ENCODE measurements at regions not wholly inside any gene's neighbourhood (a gene's known extent, or its start where the extent isn't known, plus 50 kb on each side); places are given as distances from the start of the nearest gene placed in this dataset.

DNA sequence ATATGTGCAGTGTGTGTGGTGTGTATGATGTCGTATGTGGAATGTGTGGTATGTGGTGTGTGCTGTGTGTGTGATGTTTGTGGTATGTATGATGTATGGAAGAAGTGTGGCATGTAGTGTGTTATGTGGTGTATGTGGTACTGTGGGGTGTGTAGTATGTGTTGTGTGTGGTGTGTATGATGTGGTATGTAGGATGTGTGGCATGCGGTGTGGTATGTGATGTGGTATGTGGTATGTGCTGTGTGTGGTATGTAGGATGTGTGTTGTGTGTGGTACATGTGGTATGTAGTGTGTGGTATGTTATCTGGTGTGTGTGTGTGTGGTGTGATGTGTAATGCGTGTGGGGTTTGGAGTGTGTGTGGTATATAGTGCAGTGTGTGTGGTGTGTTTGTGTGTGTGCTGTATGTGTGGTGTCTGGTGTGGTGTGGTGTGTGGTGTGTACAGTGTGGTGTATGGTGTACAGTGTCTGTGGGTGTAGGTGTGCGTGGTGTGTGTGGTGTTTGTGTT lies 129.6 kb downstream of the ATP6V0E2 start (continued):
- TF ChIP-seq, protein P1, sequence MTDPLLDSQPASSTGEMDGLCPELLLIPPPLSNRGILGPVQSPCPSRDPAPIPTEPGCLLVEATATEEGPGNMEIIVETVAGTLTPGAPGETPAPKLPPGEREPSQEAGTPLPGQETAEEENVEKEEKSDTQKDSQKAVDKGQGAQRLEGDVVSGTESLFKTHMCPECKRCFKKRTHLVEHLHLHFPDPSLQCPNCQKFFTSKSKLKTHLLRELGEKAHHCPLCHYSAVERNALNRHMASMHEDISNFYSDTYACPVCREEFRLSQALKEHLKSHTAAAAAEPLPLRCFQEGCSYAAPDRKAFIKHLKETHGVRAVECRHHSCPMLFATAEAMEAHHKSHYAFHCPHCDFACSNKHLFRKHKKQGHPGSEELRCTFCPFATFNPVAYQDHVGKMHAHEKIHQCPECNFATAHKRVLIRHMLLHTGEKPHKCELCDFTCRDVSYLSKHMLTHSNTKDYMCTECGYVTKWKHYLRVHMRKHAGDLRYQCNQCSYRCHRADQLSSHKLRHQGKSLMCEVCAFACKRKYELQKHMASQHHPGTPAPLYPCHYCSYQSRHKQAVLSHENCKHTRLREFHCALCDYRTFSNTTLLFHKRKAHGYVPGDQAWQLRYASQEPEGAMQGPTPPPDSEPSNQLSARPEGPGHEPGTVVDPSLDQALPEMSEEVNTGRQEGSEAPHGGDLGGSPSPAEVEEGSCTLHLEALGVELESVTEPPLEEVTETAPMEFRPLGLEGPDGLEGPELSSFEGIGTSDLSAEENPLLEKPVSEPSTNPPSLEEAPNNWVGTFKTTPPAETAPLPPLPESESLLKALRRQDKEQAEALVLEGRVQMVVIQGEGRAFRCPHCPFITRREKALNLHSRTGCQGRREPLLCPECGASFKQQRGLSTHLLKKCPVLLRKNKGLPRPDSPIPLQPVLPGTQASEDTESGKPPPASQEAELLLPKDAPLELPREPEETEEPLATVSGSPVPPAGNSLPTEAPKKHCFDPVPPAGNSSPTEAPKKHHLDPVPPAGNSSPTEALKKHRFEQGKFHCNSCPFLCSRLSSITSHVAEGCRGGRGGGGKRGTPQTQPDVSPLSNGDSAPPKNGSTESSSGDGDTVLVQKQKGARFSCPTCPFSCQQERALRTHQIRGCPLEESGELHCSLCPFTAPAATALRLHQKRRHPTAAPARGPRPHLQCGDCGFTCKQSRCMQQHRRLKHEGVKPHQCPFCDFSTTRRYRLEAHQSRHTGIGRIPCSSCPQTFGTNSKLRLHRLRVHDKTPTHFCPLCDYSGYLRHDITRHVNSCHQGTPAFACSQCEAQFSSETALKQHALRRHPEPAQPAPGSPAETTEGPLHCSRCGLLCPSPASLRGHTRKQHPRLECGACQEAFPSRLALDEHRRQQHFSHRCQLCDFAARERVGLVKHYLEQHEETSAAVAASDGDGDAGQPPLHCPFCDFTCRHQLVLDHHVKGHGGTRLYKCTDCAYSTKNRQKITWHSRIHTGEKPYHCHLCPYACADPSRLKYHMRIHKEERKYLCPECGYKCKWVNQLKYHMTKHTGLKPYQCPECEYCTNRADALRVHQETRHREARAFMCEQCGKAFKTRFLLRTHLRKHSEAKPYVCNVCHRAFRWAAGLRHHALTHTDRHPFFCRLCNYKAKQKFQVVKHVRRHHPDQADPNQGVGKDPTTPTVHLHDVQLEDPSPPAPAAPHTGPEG (CRISPR knock-in tag; IDR thresholded peaks at IDR 0.05), result no peak
- TF ChIP-seq, protein P2, sequence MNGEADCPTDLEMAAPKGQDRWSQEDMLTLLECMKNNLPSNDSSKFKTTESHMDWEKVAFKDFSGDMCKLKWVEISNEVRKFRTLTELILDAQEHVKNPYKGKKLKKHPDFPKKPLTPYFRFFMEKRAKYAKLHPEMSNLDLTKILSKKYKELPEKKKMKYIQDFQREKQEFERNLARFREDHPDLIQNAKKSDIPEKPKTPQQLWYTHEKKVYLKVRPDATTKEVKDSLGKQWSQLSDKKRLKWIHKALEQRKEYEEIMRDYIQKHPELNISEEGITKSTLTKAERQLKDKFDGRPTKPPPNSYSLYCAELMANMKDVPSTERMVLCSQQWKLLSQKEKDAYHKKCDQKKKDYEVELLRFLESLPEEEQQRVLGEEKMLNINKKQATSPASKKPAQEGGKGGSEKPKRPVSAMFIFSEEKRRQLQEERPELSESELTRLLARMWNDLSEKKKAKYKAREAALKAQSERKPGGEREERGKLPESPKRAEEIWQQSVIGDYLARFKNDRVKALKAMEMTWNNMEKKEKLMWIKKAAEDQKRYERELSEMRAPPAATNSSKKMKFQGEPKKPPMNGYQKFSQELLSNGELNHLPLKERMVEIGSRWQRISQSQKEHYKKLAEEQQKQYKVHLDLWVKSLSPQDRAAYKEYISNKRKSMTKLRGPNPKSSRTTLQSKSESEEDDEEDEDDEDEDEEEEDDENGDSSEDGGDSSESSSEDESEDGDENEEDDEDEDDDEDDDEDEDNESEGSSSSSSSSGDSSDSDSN (CRISPR knock-in tag; IDR thresholded peaks at IDR 0.05), result no peak
- TF ChIP-seq SOX6 (IDR thresholded peaks at IDR 0.05), result peak; percentile 76; the same call in 1 of the 2 replicates
- no peak for TF ChIP-seq SOX6 (CRISPR knock-in tag; IDR thresholded peaks at IDR 0.05)
- TF ChIP-seq, protein P3, sequence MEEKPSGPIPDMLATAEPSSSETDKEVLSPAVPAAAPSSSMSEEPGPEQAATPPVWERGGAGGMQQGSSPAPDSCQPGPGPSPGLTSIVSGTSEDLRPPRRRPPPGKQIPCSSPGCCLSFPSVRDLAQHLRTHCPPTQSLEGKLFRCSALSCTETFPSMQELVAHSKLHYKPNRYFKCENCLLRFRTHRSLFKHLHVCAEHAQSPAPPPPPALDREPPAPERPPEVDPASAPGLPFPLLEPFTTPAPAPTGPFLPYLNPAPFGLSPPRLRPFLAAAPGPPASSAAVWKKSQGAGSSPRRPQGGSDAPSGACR (CRISPR knock-in tag; IDR thresholded peaks at IDR 0.05), result no peak
- peak; percentile 80 for TF ChIP-seq SP1 (IDR thresholded peaks at IDR 0.05)
- no peak for TF ChIP-seq SP1 (CRISPR knock-in tag; IDR thresholded peaks at IDR 0.05)
- TF ChIP-seq ZMAT3 (CRISPR knock-in tag; conservative IDR thresholded peaks at IDR 0.05), result no peak
- TF ChIP-seq NR2F2 (IDR thresholded peaks at IDR 0.05; ENCODE audit: borderline replicate concordance, low read depth), result no peak
- TF ChIP-seq NONO (IDR thresholded peaks at IDR 0.05), result peak; percentile 16; the same call in 1 of the 2 replicates
- no peak for TF ChIP-seq NONO (CRISPR knock-in tag; conservative IDR thresholded peaks at IDR 0.05)
- no peak for TF ChIP-seq CBX2 (IDR thresholded peaks at IDR 0.05; ENCODE audit: low read depth, low read length)
- no peak for TF ChIP-seq CBX2 (CRISPR knock-in tag; IDR thresholded peaks at IDR 0.05; ENCODE audit: low read depth)
- TF ChIP-seq NBN (conservative IDR thresholded peaks at IDR 0.05), result peak; percentile 81; the same call in 1 of the 2 replicates
- TF ChIP-seq ARNT2 (CRISPR knock-in tag; IDR thresholded peaks at IDR 0.05; ENCODE audit: low read depth), result no peak
- TF ChIP-seq, protein P4, sequence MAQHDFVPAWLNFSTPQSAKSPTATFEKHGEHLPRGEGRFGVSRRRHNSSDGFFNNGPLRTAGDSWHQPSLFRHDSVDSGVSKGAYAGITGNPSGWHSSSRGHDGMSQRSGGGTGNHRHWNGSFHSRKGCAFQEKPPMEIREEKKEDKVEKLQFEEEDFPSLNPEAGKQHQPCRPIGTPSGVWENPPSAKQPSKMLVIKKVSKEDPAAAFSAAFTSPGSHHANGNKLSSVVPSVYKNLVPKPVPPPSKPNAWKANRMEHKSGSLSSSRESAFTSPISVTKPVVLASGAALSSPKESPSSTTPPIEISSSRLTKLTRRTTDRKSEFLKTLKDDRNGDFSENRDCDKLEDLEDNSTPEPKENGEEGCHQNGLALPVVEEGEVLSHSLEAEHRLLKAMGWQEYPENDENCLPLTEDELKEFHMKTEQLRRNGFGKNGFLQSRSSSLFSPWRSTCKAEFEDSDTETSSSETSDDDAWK (CRISPR knock-in tag; IDR thresholded peaks at IDR 0.05), result no peak
